22Rv1 (cell line): ENCODE measurements at regions not wholly inside any gene's neighbourhood (a gene's known extent, or its start where the extent isn't known, plus 50 kb on each side); places are given as distances from the start of the nearest gene placed in this dataset.

Experiments
- H3K27ac ChIP-seq: fragments of 450-650 bp; 2 replicates; pipeline ENCODE4 v1.5.1; 2017
- ZFX ChIP-seq: fragments of 450-650 bp; IDR thresholded peaks from 2 replicates; pipeline ENCODE4 v1.6.1; 2017; ENCODE audit warnings: antibody characterized with exemption, borderline replicate concordance
- TF ChIP-seq, protein P1 (sequence below): fragments of 450-650 bp; IDR thresholded peaks from 2 replicates; pipeline ENCODE4 v1.5.1; 2017; ENCODE audit warnings: mild to moderate bottlenecking

DNA sequence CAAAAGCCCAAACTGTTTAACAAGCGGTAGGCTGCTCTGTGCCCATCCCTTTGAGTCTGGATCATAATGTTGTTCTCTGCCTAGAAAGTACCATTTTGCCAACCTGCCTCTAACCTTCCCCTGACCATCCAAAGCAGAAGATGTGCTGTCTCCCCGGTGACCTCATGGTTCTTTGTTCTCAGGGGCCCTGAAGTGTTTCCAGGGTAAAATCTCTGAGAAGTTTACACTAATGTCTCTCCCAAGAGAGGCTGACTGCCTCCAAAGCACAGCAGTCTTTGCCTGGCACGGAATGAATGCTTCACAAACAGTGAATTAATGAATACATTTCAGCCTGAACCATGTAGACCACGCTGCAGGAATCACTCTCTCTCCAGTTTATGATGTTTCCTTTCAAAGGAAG, 523.8 kb upstream of the CELF2 start:
- no peak for TF ChIP-seq ZFX
- TF ChIP-seq, protein P1, sequence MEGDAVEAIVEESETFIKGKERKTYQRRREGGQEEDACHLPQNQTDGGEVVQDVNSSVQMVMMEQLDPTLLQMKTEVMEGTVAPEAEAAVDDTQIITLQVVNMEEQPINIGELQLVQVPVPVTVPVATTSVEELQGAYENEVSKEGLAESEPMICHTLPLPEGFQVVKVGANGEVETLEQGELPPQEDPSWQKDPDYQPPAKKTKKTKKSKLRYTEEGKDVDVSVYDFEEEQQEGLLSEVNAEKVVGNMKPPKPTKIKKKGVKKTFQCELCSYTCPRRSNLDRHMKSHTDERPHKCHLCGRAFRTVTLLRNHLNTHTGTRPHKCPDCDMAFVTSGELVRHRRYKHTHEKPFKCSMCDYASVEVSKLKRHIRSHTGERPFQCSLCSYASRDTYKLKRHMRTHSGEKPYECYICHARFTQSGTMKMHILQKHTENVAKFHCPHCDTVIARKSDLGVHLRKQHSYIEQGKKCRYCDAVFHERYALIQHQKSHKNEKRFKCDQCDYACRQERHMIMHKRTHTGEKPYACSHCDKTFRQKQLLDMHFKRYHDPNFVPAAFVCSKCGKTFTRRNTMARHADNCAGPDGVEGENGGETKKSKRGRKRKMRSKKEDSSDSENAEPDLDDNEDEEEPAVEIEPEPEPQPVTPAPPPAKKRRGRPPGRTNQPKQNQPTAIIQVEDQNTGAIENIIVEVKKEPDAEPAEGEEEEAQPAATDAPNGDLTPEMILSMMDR, result no peak
- no peak overlapping the region for H3K27ac ChIP-seq

DNA sequence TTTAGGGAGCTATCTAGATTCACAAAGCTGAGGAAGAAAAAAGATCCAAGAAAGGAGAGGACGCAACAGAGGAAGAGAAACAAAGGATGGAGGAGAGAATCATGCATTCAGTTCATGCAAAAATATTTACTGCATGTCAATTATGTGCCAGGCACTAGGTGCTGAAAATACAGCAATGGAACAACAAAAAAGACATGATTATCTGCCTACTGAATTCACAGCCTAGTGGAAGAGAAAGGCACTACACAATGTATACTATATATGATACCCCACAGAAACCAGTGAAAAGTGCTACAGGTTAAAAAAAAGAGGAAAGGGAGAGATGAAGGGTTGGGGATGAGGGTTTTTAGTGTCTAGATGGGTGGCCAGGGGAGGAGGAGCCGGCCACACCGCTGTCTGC, 520.4 kb upstream of the CELF2 start:
- TF ChIP-seq ZFX, result no peak
- TF ChIP-seq, protein P1, result no peak

DNA sequence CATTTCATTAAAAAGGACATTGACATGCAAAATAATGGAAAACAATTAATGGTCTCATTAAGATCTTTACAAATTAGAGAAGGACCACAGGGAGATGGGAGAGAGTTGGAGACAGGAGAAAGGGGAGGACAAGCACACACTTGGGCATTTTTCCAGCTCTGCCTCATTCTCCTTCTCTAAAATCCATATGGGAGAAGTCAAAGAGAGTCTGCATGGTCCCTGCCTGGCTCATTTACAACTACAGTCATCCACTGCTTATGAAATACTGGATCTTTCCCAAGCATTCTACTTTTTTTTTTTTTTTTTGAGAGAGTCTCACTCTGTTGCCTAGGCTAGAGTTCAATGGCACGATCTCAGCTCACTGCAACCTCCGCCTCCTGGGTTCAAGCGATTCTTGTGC, 518.9 kb upstream of the CELF2 start:
- no peak overlapping the region for H3K27ac ChIP-seq
- TF ChIP-seq ZFX, result no peak
- TF ChIP-seq, protein P1, result no peak

More for the DNA sequence above, 520.4 kb upstream of the CELF2 start:
- no peak overlapping the region for H3K27ac ChIP-seq

DNA sequence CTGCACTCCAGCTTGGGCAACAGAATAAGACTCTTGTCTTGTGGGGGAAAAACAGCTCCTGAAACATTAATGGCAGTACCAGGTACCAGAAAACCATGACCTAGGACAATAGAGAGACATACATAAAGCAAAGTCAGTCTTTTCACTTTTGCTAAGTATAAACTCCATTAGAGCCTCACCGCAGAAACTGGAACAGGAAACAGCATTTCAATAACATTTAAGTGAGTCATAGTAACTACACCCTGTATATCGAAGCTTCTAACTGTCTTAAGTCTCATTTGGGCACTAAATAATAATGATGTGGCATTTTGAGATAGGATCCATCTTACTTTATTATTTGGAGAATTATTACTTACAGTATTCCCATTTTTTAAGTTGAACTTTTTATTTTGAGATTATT, 517.8 kb upstream of the CELF2 start:
- TF ChIP-seq, protein P1, result no peak
- TF ChIP-seq ZFX, result no peak
- H3K27ac ChIP-seq, result no peak overlapping the region

DNA sequence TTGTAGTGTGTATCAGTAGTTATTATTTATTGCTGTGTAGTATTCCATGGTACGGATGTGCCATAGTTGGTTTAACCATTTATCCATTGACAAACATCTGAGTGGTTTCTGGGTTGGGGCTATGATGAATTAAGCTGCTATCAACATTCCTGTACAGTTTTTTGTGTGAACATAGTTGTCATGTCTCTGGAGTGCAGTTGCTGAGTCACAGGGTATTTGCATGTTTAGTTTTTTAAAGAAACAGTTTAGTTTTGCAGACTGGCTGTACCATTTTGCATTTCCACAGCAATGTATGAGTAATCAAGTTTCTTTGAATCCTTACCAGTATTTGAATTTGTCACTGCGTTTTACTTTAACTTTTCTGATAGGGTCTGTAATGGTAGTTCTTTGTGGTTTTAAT, 516.7 kb upstream of the CELF2 start:
- H3K27ac ChIP-seq, result no peak overlapping the region
- TF ChIP-seq ZFX, result no peak
- TF ChIP-seq, protein P1, result no peak

DNA sequence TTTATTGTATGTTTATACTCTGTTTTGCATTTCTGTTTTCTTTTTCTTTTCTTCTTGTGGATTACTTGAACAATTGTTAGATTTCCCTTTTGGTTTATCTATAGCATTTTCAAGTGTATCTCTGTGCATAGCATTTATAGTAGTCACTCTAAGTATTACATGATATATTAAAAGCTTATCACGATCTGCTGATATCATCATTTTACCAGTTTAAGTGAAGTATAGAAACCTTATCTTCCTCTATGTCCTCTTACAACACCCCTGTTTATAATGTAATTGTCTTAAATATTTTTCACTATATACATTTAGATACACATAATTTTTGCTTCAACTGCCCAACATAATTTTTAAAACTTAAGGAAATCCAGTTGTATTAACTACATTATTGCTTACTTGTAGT, 513.9 kb upstream of the CELF2 start:
- H3K27ac ChIP-seq, result no peak overlapping the region
- TF ChIP-seq ZFX, result no peak
- TF ChIP-seq, protein P1, result no peak

DNA sequence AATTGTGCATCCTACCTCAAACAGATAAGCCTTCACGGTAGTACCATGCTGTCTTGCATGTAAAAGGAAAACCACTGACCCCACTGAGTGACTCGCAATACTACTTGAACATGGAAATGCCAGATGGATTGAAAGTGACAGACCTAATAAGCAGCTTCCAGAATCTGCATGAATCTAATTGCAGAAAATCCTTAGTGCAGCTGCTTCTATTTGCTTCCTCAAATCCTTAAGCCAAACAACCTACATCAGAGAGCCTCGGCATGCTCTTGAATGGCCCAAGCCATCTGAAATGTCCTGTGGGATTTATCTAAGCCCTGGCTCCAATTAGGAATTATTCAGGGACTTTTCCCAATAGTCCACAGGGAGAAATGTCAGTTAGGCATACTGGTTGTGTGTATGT, 509.5 kb upstream of the CELF2 start:
- H3K27ac ChIP-seq, result no peak overlapping the region
- TF ChIP-seq ZFX, result no peak
- TF ChIP-seq, protein P1, result no peak
